ENCODE measurements at regions not wholly inside any gene's neighbourhood (a gene's known extent, or its start where the extent isn't known, plus 50 kb on each side); places are given as distances from the start of the nearest gene placed in this dataset.

DNA sequence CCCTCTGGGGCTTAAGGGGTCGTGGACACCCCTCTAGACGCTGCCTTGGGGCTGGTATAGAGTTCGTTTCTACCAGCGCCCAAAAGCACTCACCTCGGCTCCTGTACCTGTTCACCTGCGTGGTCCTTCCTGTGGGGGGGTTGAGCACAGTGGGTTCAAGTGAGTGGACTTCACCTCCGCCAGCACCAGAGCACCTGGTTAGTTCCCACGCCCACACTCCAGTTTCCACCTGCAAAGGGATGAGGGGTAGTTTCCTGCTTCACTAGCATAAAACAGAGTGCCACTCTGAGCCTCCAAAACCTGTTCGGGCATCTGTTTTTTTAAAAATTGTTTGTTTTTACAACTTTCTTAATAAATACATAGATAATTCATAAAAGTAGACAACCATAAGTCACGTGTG, 64.5 kb upstream of the SIPA1L2 start:
- Histone ChIP-seq H3K27me3 (ENCODE audit: control insufficient read depth in 3 of 3, insufficient read depth in 3 of 3, low read depth in 1 of 3, low read length in 3 of 3) (no peaks in the 10 kb centered on the region), H3K9ac (ENCODE audit: low read depth, low read length, poor library complexity) (no peak overlapping the region)

DNA sequence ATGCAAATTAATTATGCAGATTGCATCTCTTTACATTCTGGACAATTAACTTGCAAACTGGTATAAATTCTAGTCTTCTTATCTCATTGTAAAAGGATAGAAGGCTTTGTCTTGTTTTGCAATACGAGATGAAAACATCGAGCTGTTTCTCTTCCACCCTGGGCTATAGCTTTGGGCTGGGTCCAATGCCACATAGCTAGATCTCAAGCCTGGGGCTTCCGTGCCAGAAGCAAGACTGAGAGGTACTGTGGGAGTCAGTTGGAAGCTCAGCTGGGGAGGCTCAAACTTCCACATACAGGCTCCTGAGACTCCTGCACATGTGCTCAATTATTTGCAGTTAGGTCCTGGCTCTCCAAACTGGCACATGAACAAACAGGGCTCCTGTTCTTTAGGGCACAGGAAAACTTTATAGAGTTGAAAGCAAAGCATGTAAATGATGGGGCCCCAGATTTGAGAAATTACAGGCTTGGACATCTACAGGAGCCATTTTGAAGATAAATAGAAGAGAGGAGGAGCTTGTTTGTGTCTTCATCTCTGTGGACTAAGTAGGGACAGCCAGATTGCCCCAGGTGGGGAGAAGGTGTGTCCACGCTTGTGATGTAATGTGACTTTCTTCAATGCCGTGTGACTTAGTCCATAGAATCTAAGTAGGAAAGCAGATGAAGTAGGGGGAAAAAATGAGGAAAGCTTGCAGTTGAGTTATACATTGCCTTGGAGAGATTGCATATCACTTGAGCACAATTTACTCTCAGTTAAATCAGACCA, 65.9 kb upstream of the SIPA1L2 start:
- Histone ChIP-seq H3K4me1 (ENCODE audit: control insufficient read depth in 2 of 2, insufficient read depth in 1 of 2, low read depth in 1 of 2, low read length in 2 of 2) (peaks cover 7 to 13% of the 10 kb centered on the region in 2 donors), H4K91ac (ENCODE audit: low read depth, low read length, poor library complexity) (no peak overlapping the region), H3K18ac (ENCODE audit: low read length) (no peak overlapping the region), H3K36me3 (replicated peaks in 1 of 2; ENCODE audit: control insufficient read depth in 2 of 2, insufficient read depth in 2 of 2, low read length in 2 of 2) (no peaks in the 10 kb centered on the region), H3K27ac (replicated peaks; ENCODE audit: low read length) (no peak overlapping the region), H3K79me1 (ENCODE audit: low read depth, low read length) (no peaks in the 10 kb centered on the region), H3K4ac (ENCODE audit: low read length) (no peak overlapping the region), H2BK15ac (ENCODE audit: low read length) (no peak overlapping the region), H3K27me3 (ENCODE audit: control insufficient read depth in 3 of 3, insufficient read depth in 3 of 3, low read depth in 1 of 3, low read length in 3 of 3) (no peaks in the 10 kb centered on the region), H2BK12ac (ENCODE audit: low read length) (no peak overlapping the region), H3K14ac (ENCODE audit: low read length) (no peak overlapping the region), H3K9me3 (replicated peaks in 1 of 2; ENCODE audit: control insufficient read depth in 2 of 2, insufficient read depth in 1 of 2, low read depth in 1 of 2, low read length in 2 of 2) (no peaks in the 10 kb centered on the region), H2BK5ac (ENCODE audit: low read length) (no peak overlapping the region), H3K9ac (ENCODE audit: low read depth, low read length, poor library complexity) (no peak overlapping the region), H2AK5ac (ENCODE audit: low read depth, low read length) (no peak overlapping the region), H2AFZ (ENCODE audit: low read length) (no peak overlapping the region), H4K8ac (ENCODE audit: low read depth, low read length) (no peak overlapping the region), H3K23ac (ENCODE audit: low read depth, low read length, poor library complexity) (no peak overlapping the region), H2BK120ac (ENCODE audit: low read depth, low read length) (no peak overlapping the region), H3K4me3 (ENCODE audit: low read length in 2 of 2) (no peak overlapping the region), H3K4me2 (ENCODE audit: insufficient read depth, low read length, poor library complexity, severe bottlenecking) (no peak overlapping the region)
- DNase-seq (ENCODE audit: low spot score), result no peak
- no CpG with 5 or more reads among the region's 5 CpGs for WGBS, 2 donors (ENCODE audit: extremely low coverage in 2 of 2, insufficient read length in 2 of 2, insufficient replicate concordance in 1 of 2)

More for the DNA sequence above, 64.5 kb upstream of the SIPA1L2 start:
- Histone ChIP-seq H2BK5ac (ENCODE audit: low read length) (no peak overlapping the region), H2AFZ (ENCODE audit: low read length) (no peak overlapping the region), H3K4me1 (ENCODE audit: control insufficient read depth in 2 of 2, insufficient read depth in 1 of 2, low read depth in 1 of 2, low read length in 2 of 2) (peaks cover 7 to 13% of the 10 kb centered on the region in 2 donors), H3K4ac (ENCODE audit: low read length) (no peak overlapping the region), H3K27ac (replicated peaks; ENCODE audit: low read length) (no peak overlapping the region), H3K23ac (ENCODE audit: low read depth, low read length, poor library complexity) (no peak overlapping the region), H3K14ac (ENCODE audit: low read length) (no peak overlapping the region), H3K36me3 (replicated peaks in 1 of 2; ENCODE audit: control insufficient read depth in 2 of 2, insufficient read depth in 2 of 2, low read length in 2 of 2) (no peaks in the 10 kb centered on the region), H2AK5ac (ENCODE audit: low read depth, low read length) (no peak overlapping the region), H2BK12ac (ENCODE audit: low read length) (no peak overlapping the region), H3K9me3 (replicated peaks in 1 of 2; ENCODE audit: control insufficient read depth in 2 of 2, insufficient read depth in 1 of 2, low read depth in 1 of 2, low read length in 2 of 2) (no peaks in the 10 kb centered on the region), H3K4me3 (ENCODE audit: low read length in 2 of 2) (no peak overlapping the region), H3K18ac (ENCODE audit: low read length) (no peak overlapping the region), H4K91ac (ENCODE audit: low read depth, low read length, poor library complexity) (no peak overlapping the region), H2BK120ac (ENCODE audit: low read depth, low read length) (no peak overlapping the region), H2BK15ac (ENCODE audit: low read length) (no peak overlapping the region), H3K79me1 (ENCODE audit: low read depth, low read length) (no peaks in the 10 kb centered on the region), H3K4me2 (ENCODE audit: insufficient read depth, low read length, poor library complexity, severe bottlenecking) (no peak overlapping the region), H4K8ac (ENCODE audit: low read depth, low read length) (no peak overlapping the region)
- WGBS, 2 donors (ENCODE audit: extremely low coverage in 2 of 2, insufficient read length in 2 of 2, insufficient replicate concordance in 1 of 2), result no CpG with 5 or more reads among the region's 10 CpGs
- no peak for DNase-seq (ENCODE audit: low spot score)

DNA sequence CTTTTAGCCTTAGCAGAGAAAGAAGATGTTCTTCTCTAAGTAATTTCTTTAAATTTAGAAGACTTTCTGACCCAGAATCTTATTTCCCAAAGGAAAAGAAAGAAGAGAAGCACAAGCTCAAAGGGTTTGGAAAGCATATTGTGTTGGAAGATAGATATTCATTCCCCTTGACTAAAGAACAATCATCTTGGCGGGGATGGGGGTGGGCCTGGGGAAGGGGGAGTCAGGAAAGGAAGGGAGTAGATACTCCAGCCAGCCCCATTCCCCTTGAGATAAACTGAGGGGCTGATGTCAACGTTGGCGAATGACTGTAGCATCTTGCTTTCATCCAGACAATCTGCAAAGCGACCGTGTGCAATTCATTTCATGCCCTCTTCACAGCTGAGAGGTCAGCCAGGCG, 66.5 kb upstream of the SIPA1L2 start:
- Histone ChIP-seq H3K18ac (ENCODE audit: low read length) (no peak overlapping the region), H2BK12ac (ENCODE audit: low read length) (no peak overlapping the region), H3K27me3 (ENCODE audit: control insufficient read depth in 3 of 3, insufficient read depth in 3 of 3, low read depth in 1 of 3, low read length in 3 of 3) (no peaks in the 10 kb centered on the region), H3K23ac (ENCODE audit: low read depth, low read length, poor library complexity) (no peak overlapping the region), H2BK120ac (ENCODE audit: low read depth, low read length) (no peak overlapping the region), H3K4me2 (ENCODE audit: insufficient read depth, low read length, poor library complexity, severe bottlenecking) (no peak overlapping the region), H2BK15ac (ENCODE audit: low read length) (no peak overlapping the region), H3K79me1 (ENCODE audit: low read depth, low read length) (no peaks in the 10 kb centered on the region), H3K4ac (ENCODE audit: low read length) (no peak overlapping the region), H3K9ac (ENCODE audit: low read depth, low read length, poor library complexity) (no peak overlapping the region), H3K36me3 (replicated peaks in 1 of 2; ENCODE audit: control insufficient read depth in 2 of 2, insufficient read depth in 2 of 2, low read length in 2 of 2) (no peaks in the 10 kb centered on the region), H2AFZ (ENCODE audit: low read length) (no peak overlapping the region), H3K27ac (replicated peaks; ENCODE audit: low read length) (no peak overlapping the region), H3K9me3 (replicated peaks in 1 of 2; ENCODE audit: control insufficient read depth in 2 of 2, insufficient read depth in 1 of 2, low read depth in 1 of 2, low read length in 2 of 2) (no peaks in the 10 kb centered on the region), H4K91ac (ENCODE audit: low read depth, low read length, poor library complexity) (no peak overlapping the region), H3K14ac (ENCODE audit: low read length) (no peak overlapping the region), H3K4me3 (ENCODE audit: low read length in 2 of 2) (no peak overlapping the region), H2AK5ac (ENCODE audit: low read depth, low read length) (no peak overlapping the region), H2BK5ac (ENCODE audit: low read length) (no peak overlapping the region), H4K8ac (ENCODE audit: low read depth, low read length) (no peak overlapping the region), H3K4me1 (ENCODE audit: control insufficient read depth in 2 of 2, insufficient read depth in 1 of 2, low read depth in 1 of 2, low read length in 2 of 2) (peaks cover 7 to 13% of the 10 kb centered on the region in 2 donors)
- no peak for DNase-seq (ENCODE audit: low spot score)
- WGBS, 2 donors (ENCODE audit: extremely low coverage in 2 of 2, insufficient read length in 2 of 2, insufficient replicate concordance in 1 of 2), result no CpG with 5 or more reads among the region's 6 CpGs

DNA sequence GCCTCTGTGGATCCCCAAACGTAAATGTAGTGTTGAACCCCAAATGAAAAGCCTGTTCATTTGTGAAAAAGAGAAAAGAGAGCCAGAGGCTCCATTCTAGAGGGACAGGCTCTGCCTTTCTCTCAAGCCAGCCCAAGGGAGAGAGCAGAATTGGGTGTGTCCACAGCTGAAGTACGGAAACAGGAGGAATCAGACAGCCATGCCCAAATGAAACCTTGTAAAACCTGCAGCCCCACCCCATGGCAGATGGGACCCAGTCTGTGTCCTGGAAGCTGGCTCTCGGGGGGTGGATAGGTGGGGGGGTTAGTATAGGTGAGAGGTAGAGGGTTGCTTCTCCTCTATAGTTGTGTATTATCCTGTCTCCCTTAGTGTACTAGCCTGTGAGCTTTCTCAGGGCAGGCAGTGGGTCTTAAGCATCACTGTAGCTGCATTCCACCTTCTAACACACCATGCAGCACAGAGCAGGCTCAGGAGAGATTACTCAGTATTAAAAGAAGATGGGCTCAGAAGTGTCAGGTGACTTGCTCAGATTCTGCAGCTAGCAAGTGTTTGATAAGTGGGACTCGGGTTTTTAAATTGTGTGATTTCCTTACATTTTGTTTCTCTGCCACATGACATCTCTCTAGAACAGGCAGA, 67.4 kb upstream of the SIPA1L2 start:
- DNase-seq (ENCODE audit: low spot score), result no peak
- no peaks in the 10 kb centered on the region for H3K27me3 ChIP-seq (ENCODE audit: control insufficient read depth in 3 of 3, insufficient read depth in 3 of 3, low read depth in 1 of 3, low read length in 3 of 3)
- no peak overlapping the region for H2AK5ac ChIP-seq (ENCODE audit: low read depth, low read length)
- H2BK15ac ChIP-seq (ENCODE audit: low read length), result no peak overlapping the region
- H3K36me3 ChIP-seq (replicated peaks in 1 of 2; ENCODE audit: control insufficient read depth in 2 of 2, insufficient read depth in 2 of 2, low read length in 2 of 2), result no peaks in the 10 kb centered on the region
- H2BK12ac ChIP-seq (ENCODE audit: low read length), result no peak overlapping the region
- no peak overlapping the region for H3K4ac ChIP-seq (ENCODE audit: low read length)
- H3K4me2 ChIP-seq (ENCODE audit: insufficient read depth, low read length, poor library complexity, severe bottlenecking), result no peak overlapping the region
- H4K91ac ChIP-seq (ENCODE audit: low read depth, low read length, poor library complexity), result no peak overlapping the region
- H3K27ac ChIP-seq (replicated peaks; ENCODE audit: low read length), result no peak overlapping the region
- H3K9ac ChIP-seq (ENCODE audit: low read depth, low read length, poor library complexity), result no peak overlapping the region
- no peaks in the 10 kb centered on the region for H3K79me1 ChIP-seq (ENCODE audit: low read depth, low read length)
- H4K8ac ChIP-seq (ENCODE audit: low read depth, low read length), result no peak overlapping the region
- H3K4me3 ChIP-seq (ENCODE audit: low read length in 2 of 2), result no peak overlapping the region
- no peak overlapping the region for H3K18ac ChIP-seq (ENCODE audit: low read length)
- peak overlapping the region; percentile 12 for H2AFZ ChIP-seq (ENCODE audit: low read length)
- no peak overlapping the region for H2BK5ac ChIP-seq (ENCODE audit: low read length)
- no peak overlapping the region for H2BK120ac ChIP-seq (ENCODE audit: low read depth, low read length)
- H3K4me1 ChIP-seq (ENCODE audit: control insufficient read depth in 2 of 2, insufficient read depth in 1 of 2, low read depth in 1 of 2, low read length in 2 of 2), result peaks cover 7 to 13% of the 10 kb centered on the region in 2 donors
- H3K9me3 ChIP-seq (replicated peaks in 1 of 2; ENCODE audit: control insufficient read depth in 2 of 2, insufficient read depth in 1 of 2, low read depth in 1 of 2, low read length in 2 of 2), result peaks cover 0 to 4% of the 10 kb centered on the region in 2 donors
- WGBS, 2 donors (ENCODE audit: extremely low coverage in 2 of 2, insufficient read length in 2 of 2, insufficient replicate concordance in 1 of 2), result no CpG with 5 or more reads among the region's 4 CpGs
- no peak overlapping the region for H3K23ac ChIP-seq (ENCODE audit: low read depth, low read length, poor library complexity)
- H3K14ac ChIP-seq (ENCODE audit: low read length), result no peak overlapping the region

Data from neuronal stem cell (in vitro differentiated cells).